RWPE2 (cell line): ENCODE measurements at regions not wholly inside any gene's neighbourhood (a gene's known extent, or its start where the extent isn't known, plus 50 kb on each side); places are given as distances from the start of the nearest gene placed in this dataset.

Source experiments
- ATAC-seq: fragments of 200-7000 bp; cut with Tn5 transposase; 3 replicates; pipeline ENCODE4 v1.9.1; 2021; ENCODE audit warnings: low read depth
- DNase-seq: peaks from one replicate; pipeline ENCODE4 v3.0.0-alpha.2; 2020; ENCODE audit warnings: low spot score
- H3K27ac ChIP-seq: fragments of 450-650 bp; 2 replicates; pipeline ENCODE4 v1.5.1; 2017; ENCODE audit warnings: mild to moderate bottlenecking; ENCODE audit not compliant: poor library complexity, severe bottlenecking
- H3K27me3 ChIP-seq: fragments of 250-450 bp; sonication (Bioruptor Pico); 2 replicates; pipeline ENCODE4 v1.5.1; 2021; ENCODE audit warnings: mild to moderate bottlenecking, moderate library complexity; ENCODE audit not compliant: insufficient read depth, poor library complexity, severe bottlenecking
- H3K36me3 ChIP-seq: fragments of 250-450 bp; sonication (Bioruptor Pico); 2 replicates; pipeline ENCODE4 v1.5.1; 2020; ENCODE audit warnings: low read depth, mild to moderate bottlenecking, moderate library complexity
- H3K4me1 ChIP-seq: fragments of 250-450 bp; sonication (Bioruptor Pico); 2 replicates; pipeline ENCODE4 v1.5.1; 2021; ENCODE audit warnings: mild to moderate bottlenecking, moderate library complexity; ENCODE audit not compliant: insufficient read depth, poor library complexity, severe bottlenecking
- H3K4me3 ChIP-seq: fragments of 250-450 bp; sonication (Bioruptor Pico); 2 replicates; pipeline ENCODE4 v1.5.1; 2021; ENCODE audit warnings: mild to moderate bottlenecking, moderate library complexity; ENCODE audit not compliant: severe bottlenecking
- H3K9me3 ChIP-seq: fragments of 250-450 bp; sonication (Bioruptor Pico); 2 replicates; pipeline ENCODE4 v1.5.1; 2021; ENCODE audit warnings: mild to moderate bottlenecking, moderate library complexity; ENCODE audit not compliant: severe bottlenecking
- TF ChIP-seq, protein P1 (sequence below): fragments of 450-650 bp; IDR thresholded peaks from one replicate; pipeline ENCODE4 v1.5.1; 2017; ENCODE audit warnings: mild to moderate bottlenecking, moderate library complexity; ENCODE audit not compliant: poor library complexity, severe bottlenecking

DNA sequence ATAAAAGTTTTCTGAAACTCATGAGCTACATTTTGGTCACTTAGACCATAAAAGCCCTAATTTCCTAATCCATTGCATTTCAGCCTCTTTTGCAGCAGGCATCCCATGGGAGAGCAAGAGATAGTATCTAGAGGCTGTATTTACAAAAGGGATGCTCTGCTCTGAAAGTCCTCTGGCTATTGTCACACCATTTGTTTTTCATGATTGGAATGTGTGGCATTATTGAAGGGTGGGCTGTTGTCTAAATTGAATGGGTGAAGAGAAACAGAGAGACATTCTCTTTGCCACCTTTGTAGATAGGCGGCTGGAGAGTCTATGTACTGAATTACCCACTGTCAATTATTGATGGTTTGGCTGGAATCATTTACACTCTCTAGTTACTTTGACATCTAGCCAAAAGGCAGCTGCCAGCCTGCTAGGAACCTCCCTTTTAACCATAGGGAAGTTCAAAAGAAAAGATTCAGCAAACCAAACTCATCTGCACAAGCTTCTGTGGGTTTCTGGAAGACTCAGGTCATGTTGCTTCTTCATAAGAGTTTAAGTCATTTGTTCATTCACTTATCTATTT, 89.8 kb upstream of the RARB start:
- TF ChIP-seq, protein P1, sequence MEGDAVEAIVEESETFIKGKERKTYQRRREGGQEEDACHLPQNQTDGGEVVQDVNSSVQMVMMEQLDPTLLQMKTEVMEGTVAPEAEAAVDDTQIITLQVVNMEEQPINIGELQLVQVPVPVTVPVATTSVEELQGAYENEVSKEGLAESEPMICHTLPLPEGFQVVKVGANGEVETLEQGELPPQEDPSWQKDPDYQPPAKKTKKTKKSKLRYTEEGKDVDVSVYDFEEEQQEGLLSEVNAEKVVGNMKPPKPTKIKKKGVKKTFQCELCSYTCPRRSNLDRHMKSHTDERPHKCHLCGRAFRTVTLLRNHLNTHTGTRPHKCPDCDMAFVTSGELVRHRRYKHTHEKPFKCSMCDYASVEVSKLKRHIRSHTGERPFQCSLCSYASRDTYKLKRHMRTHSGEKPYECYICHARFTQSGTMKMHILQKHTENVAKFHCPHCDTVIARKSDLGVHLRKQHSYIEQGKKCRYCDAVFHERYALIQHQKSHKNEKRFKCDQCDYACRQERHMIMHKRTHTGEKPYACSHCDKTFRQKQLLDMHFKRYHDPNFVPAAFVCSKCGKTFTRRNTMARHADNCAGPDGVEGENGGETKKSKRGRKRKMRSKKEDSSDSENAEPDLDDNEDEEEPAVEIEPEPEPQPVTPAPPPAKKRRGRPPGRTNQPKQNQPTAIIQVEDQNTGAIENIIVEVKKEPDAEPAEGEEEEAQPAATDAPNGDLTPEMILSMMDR = no peak
- Histone ChIP-seq H3K27me3 (no peaks in the 10 kb centered on the region), H3K36me3 (no peaks in the 10 kb centered on the region), H3K9me3 (no peaks in the 10 kb centered on the region), H3K4me3 (no peak overlapping the region), H3K4me1 (no peaks in the 10 kb centered on the region), H3K27ac (no peak overlapping the region)
- ATAC-seq (no peak), DNase-seq (no peak)

DNA sequence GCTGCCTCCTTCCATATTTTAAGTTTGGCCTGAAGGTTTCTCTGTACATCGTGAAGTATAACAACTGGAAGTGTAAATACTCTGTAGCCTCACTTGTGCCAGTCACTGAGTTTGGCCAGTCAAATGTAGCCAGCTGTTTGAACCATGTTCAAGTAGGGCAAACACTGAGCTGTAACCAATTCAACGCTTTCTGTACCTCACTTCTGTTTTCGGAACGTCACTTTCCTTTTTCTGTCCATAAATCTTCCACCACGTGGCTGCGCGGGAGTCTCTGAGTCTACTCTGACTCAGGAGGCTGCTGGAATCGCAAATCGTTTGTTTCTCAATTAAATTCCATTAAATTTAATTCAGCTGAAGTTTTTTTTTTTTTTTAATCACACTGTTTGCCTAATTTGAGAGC, 88.8 kb upstream of the RARB start:
- DNase-seq = no peak
- TF ChIP-seq, protein P1 = no peak
- Histone ChIP-seq H3K27me3 (no peaks in the 10 kb centered on the region), H3K4me1 (no peaks in the 10 kb centered on the region), H3K36me3 (no peaks in the 10 kb centered on the region), H3K4me3 (no peak overlapping the region), H3K9me3 (no peaks in the 10 kb centered on the region), H3K27ac (no peak overlapping the region)
- ATAC-seq = no peak

DNA sequence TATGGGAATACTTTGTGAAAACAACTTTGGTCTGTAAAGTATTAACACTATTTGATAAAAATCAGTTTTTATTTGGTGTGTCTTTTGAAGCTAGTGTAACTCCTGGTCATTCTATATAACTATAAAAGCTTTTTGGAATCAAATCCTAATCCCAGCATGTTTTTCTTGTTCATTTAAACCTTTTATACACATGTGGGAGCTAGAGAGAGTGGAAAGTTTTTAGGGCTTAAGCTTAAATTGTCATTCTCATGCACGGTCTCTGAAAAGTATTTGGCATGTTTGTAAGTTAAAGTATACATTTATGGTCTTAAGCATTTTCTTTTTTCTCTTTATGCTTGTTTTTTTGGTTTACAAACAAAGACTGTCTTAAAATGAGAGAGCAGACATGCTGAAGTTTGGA, 83.4 kb upstream of the RARB start:
- no peak for DNase-seq
- H3K9me3 ChIP-seq = no peaks in the 10 kb centered on the region
- H3K4me3 ChIP-seq = no peak overlapping the region
- TF ChIP-seq, protein P1 = no peak
- no peak overlapping the region for H3K27ac ChIP-seq
- no peaks in the 10 kb centered on the region for H3K27me3 ChIP-seq
- no peaks in the 10 kb centered on the region for H3K36me3 ChIP-seq
- ATAC-seq = no peak
- no peaks in the 10 kb centered on the region for H3K4me1 ChIP-seq

DNA sequence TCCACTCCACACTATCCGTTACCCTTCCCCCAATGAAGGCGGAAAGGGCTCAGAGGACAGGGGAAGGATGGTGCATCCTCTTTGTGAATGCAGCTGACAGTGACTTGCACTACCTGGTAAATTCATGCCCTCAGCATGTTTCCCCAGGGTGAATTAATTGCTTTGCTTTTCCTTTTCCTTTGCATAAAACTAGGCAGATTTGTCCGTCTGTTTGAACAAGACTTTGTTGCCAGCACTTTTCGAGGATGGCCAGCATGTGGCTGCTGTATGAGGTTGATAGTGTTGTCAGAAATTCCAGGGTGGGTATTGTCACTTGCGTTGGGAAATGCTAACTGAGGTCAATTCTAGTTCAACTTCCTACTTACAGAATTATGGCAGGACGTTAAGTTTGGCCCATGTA, 79.0 kb upstream of the RARB start:
- Histone ChIP-seq H3K4me1 (no peaks in the 10 kb centered on the region), H3K36me3 (no peaks in the 10 kb centered on the region), H3K9me3 (no peaks in the 10 kb centered on the region), H3K27me3 (no peaks in the 10 kb centered on the region), H3K4me3 (no peak overlapping the region), H3K27ac (no peak overlapping the region)
- ATAC-seq (no peak), DNase-seq (no peak)
- TF ChIP-seq, protein P1 = no peak

DNA sequence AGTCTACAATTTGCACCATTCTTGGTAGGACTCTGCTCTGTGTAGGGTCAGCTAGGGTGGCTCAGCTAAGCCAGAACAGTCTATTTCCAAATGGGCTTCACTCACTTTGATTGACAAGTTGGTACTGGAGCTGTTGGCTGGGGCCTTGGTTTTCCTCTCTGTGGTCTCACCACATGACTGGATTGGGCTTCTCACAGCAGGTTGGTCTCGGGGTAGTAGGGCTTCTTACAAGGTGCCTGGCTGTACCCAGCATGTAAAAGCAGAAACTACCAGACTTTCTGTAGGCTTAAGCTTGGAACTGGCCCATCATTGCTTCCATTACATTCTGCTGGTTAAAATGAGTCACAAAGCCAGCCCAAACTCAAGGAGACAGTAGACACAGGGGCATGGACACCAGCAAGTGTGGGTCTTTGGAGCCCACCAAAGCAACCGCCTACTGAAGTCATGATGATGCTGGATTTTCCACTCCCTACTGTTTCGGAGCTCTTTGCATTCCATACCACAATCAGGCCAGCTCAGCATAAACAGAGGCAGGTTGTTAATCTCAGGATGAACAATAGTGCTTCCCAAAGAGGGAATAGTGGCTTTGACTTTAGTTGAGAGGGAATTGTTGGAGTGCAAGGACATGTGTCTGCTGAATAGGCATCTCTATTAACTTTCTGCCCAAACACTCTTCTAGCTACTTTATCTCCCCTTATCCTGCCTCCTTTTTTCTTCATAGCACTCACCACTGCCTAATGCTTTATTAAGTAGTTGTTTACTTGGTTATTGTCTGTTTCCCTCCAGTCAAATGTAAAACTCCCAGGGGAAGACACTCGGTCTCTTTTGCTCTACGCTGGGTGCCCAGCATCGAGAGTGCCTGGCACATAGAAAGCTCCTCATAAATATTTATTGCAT, 78.0 kb upstream of the RARB start:
- no peak for ATAC-seq
- H3K27me3 ChIP-seq = no peaks in the 10 kb centered on the region
- H3K4me1 ChIP-seq = no peaks in the 10 kb centered on the region
- TF ChIP-seq, protein P1 = no peak
- no peaks in the 10 kb centered on the region for H3K36me3 ChIP-seq
- no peak for DNase-seq
- no peak overlapping the region for H3K27ac ChIP-seq
- no peak overlapping the region for H3K4me3 ChIP-seq
- H3K9me3 ChIP-seq = no peaks in the 10 kb centered on the region
